Fibroblast of lung (primary cell): ENCODE measurements at regions not wholly inside any gene's neighbourhood (a gene's known extent, or its start where the extent isn't known, plus 50 kb on each side); places are given as distances from the start of the nearest gene placed in this dataset.

ENCODE experiments used
- EZH2 ChIP-seq: IDR thresholded peaks from 2 replicates; pipeline ENCODE4 v1.5.1; 2012; ENCODE audit warnings: low read length, control low read depth, mild to moderate bottlenecking; ENCODE audit errors: missing control alignments
- TF ChIP-seq, protein P1 (sequence below), 2 donors: IDR thresholded peaks in 1 of 2; conservative IDR thresholded peaks in 1 of 2; 1 replicate in 1 of 2; 2 replicates in 1 of 2; pipeline ENCODE4 v1.5.1; 2011 to 2012; ENCODE audit warnings: low read length in 2 of 2, control low read depth in 1 of 2, inconsistent platforms in 1 of 2, low read depth in 1 of 2, mild to moderate bottlenecking in 1 of 2

DNA sequence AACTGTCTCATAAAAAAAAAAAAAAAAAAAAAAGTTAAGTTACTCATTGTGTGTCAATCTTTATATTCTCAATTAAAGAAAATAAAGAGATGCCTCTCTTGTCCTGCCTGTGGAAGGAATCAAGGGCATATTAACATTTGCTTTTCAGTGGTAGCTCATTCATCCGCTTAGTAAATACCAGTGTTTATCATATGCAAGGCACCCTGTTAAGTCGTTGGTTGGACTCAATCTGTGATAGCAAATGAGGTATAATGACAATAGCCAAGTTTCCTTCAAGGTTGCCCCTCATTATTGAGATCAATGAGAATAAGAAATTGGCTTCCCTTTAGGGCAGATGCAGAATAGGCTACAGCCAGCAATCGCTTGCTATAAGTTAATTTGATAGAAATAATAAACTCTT, 812.7 kb upstream of the COBL start:
- TF ChIP-seq, protein P1, sequence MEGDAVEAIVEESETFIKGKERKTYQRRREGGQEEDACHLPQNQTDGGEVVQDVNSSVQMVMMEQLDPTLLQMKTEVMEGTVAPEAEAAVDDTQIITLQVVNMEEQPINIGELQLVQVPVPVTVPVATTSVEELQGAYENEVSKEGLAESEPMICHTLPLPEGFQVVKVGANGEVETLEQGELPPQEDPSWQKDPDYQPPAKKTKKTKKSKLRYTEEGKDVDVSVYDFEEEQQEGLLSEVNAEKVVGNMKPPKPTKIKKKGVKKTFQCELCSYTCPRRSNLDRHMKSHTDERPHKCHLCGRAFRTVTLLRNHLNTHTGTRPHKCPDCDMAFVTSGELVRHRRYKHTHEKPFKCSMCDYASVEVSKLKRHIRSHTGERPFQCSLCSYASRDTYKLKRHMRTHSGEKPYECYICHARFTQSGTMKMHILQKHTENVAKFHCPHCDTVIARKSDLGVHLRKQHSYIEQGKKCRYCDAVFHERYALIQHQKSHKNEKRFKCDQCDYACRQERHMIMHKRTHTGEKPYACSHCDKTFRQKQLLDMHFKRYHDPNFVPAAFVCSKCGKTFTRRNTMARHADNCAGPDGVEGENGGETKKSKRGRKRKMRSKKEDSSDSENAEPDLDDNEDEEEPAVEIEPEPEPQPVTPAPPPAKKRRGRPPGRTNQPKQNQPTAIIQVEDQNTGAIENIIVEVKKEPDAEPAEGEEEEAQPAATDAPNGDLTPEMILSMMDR (conservative IDR thresholded peaks at IDR 0.05 in 1 of 2, IDR thresholded peaks at IDR 0.05 in 1 of 2; ENCODE audit: low read depth in 1 of 2, low read length in 2 of 2) = no peak
- TF ChIP-seq EZH2 = no peak
